Nephron (organoid): ENCODE measurements at regions not wholly inside any gene's neighbourhood (a gene's known extent, or its start where the extent isn't known, plus 50 kb on each side); places are given as distances from the start of the nearest gene placed in this dataset.
"Not testable (repeated sequence)": the region's sequence is repeated elsewhere in the genome, so short reads cannot be mapped to it uniquely, and the experiment has no call there.

Experiments used
- H3K27ac Mint-ChIP-seq, 3 experiments: 2 replicates each; pipeline ENCODE4 v1.8.0; 2020; ENCODE audit warnings: mixed read lengths in 3 of 3, mild to moderate bottlenecking in 2 of 3, moderate library complexity in 1 of 3
- H3K27me3 Mint-ChIP-seq: 2 replicates; pipeline ENCODE4 v1.8.0; 2021; ENCODE audit warnings: low read depth, mild to moderate bottlenecking, moderate library complexity, mixed read lengths
- H3K36me3 Mint-ChIP-seq: 2 replicates; pipeline ENCODE4 v1.8.0; 2020; ENCODE audit warnings: low read depth, mixed read lengths
- H3K4me1 Mint-ChIP-seq: 2 replicates; pipeline ENCODE4 v1.8.0; 2020; ENCODE audit warnings: mixed read lengths
- H3K4me3 Mint-ChIP-seq, 3 experiments: 2 replicates each; pipeline ENCODE4 v1.8.0; 2020; ENCODE audit warnings: mild to moderate bottlenecking in 3 of 3, mixed read lengths in 3 of 3, moderate library complexity in 2 of 3
- H3K9me3 Mint-ChIP-seq: 2 replicates; pipeline ENCODE4 v1.8.0; 2020; ENCODE audit warnings: mixed read lengths
- CTCF ChIP-seq, 3 experiments: fragments of 200-600 bp; sonication (generic); IDR thresholded peaks; one replicate each; pipeline ENCODE4 v1.5.0; 2021; ENCODE audit warnings: antibody characterized with exemption in 3 of 3; ENCODE audit not compliant: unreplicated experiment in 3 of 3

- Mint-ChIP-seq H3K27me3 (no peaks in the 10 kb centered on the region), H3K36me3 (no peaks in the 10 kb centered on the region), H3K9me3 (peaks cover 3% of the 10 kb centered on the region)
Measured at GRCh38 chr2:189231719-189232323, 52.3 kb upstream of the COL5A2 start.

GRCh38 chr2:189232759-189233406, 53.3 kb upstream of the COL5A2 start:
- Mint-ChIP-seq H3K27me3 (no peaks in the 10 kb centered on the region), H3K4me3 (no peak overlapping the region), H3K36me3 (no peaks in the 10 kb centered on the region), H3K27ac (no peak overlapping the region), H3K4me1 (no peaks in the 10 kb centered on the region), H3K9me3 (peaks cover 3% of the 10 kb centered on the region)
- TF ChIP-seq CTCF (IDR thresholded peaks at IDR 0.05; ENCODE audit: unreplicated experiment in 3 of 3) = no peak

More at GRCh38 chr2:189231719-189232323, 52.3 kb upstream of the COL5A2 start:
- no peaks in the 10 kb centered on the region for H3K4me1 Mint-ChIP-seq
- H3K27ac Mint-ChIP-seq = no peak overlapping the region
- TF ChIP-seq CTCF (IDR thresholded peaks at IDR 0.05; ENCODE audit: unreplicated experiment in 3 of 3) = no peak
- H3K4me3 Mint-ChIP-seq = no peak overlapping the region

- H3K27me3 Mint-ChIP-seq = no peaks in the 10 kb centered on the region
- no peak for TF ChIP-seq CTCF (IDR thresholded peaks at IDR 0.05; ENCODE audit: unreplicated experiment in 3 of 3)
- no peaks in the 10 kb centered on the region for H3K9me3 Mint-ChIP-seq
- no peak overlapping the region for H3K27ac Mint-ChIP-seq
- no peaks in the 10 kb centered on the region for H3K4me1 Mint-ChIP-seq
- H3K4me3 Mint-ChIP-seq = no peak overlapping the region
- no peaks in the 10 kb centered on the region for H3K36me3 Mint-ChIP-seq
Measured at GRCh38 chr2:189233527-189233926, 54.0 kb upstream of the COL5A2 start.

- H3K4me1 Mint-ChIP-seq = no peaks in the 10 kb centered on the region
- no peak for TF ChIP-seq CTCF (IDR thresholded peaks at IDR 0.05; ENCODE audit: unreplicated experiment in 3 of 3)
- no peaks in the 10 kb centered on the region for H3K36me3 Mint-ChIP-seq
- H3K4me3 Mint-ChIP-seq = no peak overlapping the region
- H3K27me3 Mint-ChIP-seq = no peaks in the 10 kb centered on the region
- H3K27ac Mint-ChIP-seq = no peak overlapping the region
- no peaks in the 10 kb centered on the region for H3K9me3 Mint-ChIP-seq
Measured at GRCh38 chr2:189234991-189235390, 55.4 kb upstream of the COL5A2 start.

DNA sequence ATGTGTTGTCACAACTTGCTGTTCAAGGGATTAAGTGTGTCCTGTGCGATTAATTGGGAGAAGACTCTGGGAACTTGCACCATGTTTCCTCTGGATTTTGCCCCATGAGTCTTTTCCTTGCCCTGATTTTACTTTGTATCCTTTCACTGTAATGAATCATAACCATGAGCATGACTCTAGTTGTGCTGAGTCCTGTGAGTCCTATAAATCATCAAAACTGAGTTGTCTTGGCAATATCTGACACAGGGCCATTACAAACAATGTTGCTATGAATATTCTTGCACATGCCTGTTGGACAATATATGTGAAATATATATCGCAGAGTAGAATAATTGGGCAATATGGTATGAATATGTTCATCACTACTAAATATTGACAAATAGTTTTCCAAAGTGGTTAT, 56.5 kb upstream of the COL5A2 start:
- Mint-ChIP-seq H3K27ac (no peak overlapping the region), H3K9me3 (no peaks in the 10 kb centered on the region), H3K27me3 (no peaks in the 10 kb centered on the region), H3K4me1 (no peaks in the 10 kb centered on the region), H3K4me3 (no peak overlapping the region), H3K36me3 (no peaks in the 10 kb centered on the region)
- TF ChIP-seq CTCF (IDR thresholded peaks at IDR 0.05; ENCODE audit: unreplicated experiment in 3 of 3) = no peak

- Mint-ChIP-seq H3K4me3 (no peak overlapping the region), H3K4me1 (no peaks in the 10 kb centered on the region), H3K27me3 (no peaks in the 10 kb centered on the region), H3K27ac (no peak overlapping the region), H3K9me3 (peaks cover 9% of the 10 kb centered on the region), H3K36me3 (no peaks in the 10 kb centered on the region)
- no peak for TF ChIP-seq CTCF (IDR thresholded peaks at IDR 0.05; ENCODE audit: unreplicated experiment in 3 of 3)
Measured at GRCh38 chr2:189238903-189239302, 59.3 kb upstream of the COL5A2 start.

GRCh38 chr2:189243843-189244242, 64.3 kb upstream of the COL5A2 start:
- H3K4me1 Mint-ChIP-seq, H3K36me3 Mint-ChIP-seq, H3K27me3 Mint-ChIP-seq, H3K4me3 Mint-ChIP-seq, H3K27ac Mint-ChIP-seq: not testable (repeated sequence)
- peaks cover 17% of the 10 kb centered on the region for H3K9me3 Mint-ChIP-seq
